Spleen (tissue), 11 donors: ENCODE measurements at regions not wholly inside any gene's neighbourhood (a gene's known extent, or its start where the extent isn't known, plus 50 kb on each side); places are given as distances from the start of the nearest gene placed in this dataset.
"Not testable (repeated sequence)": the region's sequence is repeated elsewhere in the genome, so short reads cannot be mapped to it uniquely, and the experiment has no call there.

Source experiments
- DNase-seq: peaks from one replicate; pipeline ENCODE4 v3.0.0-alpha.2; 2020
- H3K27ac ChIP-seq, 8 donors: fragments of 200-600 bp; sonication (generic) in 7 of 8; 1 replicate in 4 of 8; 2 replicates in 4 of 8; pipeline versions ENCODE4 v1.5.0 to v1.8.0; 2016 to 2021; ENCODE audit warnings: inconsistent platforms in 4 of 8, mild to moderate bottlenecking in 4 of 8, moderate library complexity in 1 of 8
- H3K27me3 ChIP-seq, 7 donors: fragments of 200-600 bp; sonication (generic) in 6 of 7; replicated peaks in 1 of 7; 1 replicate in 4 of 7; 2 replicates in 3 of 7; pipeline versions ENCODE4 v1.5.0 to v1.8.0; 2016 to 2021; ENCODE audit warnings: inconsistent platforms in 3 of 7, mild to moderate bottlenecking in 1 of 7
- H3K36me3 ChIP-seq, 6 donors: fragments of 200-600 bp; sonication (generic) in 5 of 6; 1 replicate in 4 of 6; 2 replicates in 2 of 6; pipeline versions ENCODE4 v1.5.0 to v1.8.0; 2016 to 2021; ENCODE audit warnings: inconsistent platforms in 2 of 6
- H3K4me1 ChIP-seq, 6 donors: fragments of 200-600 bp; sonication (generic) in 5 of 6; 1 replicate in 3 of 6; 2 replicates in 3 of 6; pipeline versions ENCODE4 v1.5.0 to v1.8.0; 2016 to 2021; ENCODE audit warnings: inconsistent platforms in 3 of 6
- H3K4me3 ChIP-seq, 8 donors: fragments of 200-600 bp; sonication (generic) in 7 of 8; 1 replicate in 4 of 8; 2 replicates in 4 of 8; pipeline versions ENCODE4 v1.5.0 to v1.8.0; 2016 to 2021; ENCODE audit warnings: inconsistent platforms in 4 of 8, mild to moderate bottlenecking in 4 of 8, moderate library complexity in 2 of 8
- H3K9me3 ChIP-seq, 8 donors: fragments of 200-600 bp; sonication (generic) in 7 of 8; 1 replicate in 4 of 8; 2 replicates in 4 of 8; pipeline versions ENCODE4 v1.5.0 to v1.8.0; 2016 to 2021; ENCODE audit warnings: inconsistent platforms in 4 of 8
- POLR2A ChIP-seq, 3 donors: fragments of 450-650 bp; IDR thresholded peaks; one replicate each; pipeline ENCODE4 v1.5.1; 2017; ENCODE audit warnings: antibody characterized with exemption in 3 of 3, mild to moderate bottlenecking in 1 of 3
- POLR2AphosphoS5 ChIP-seq, 3 donors: sonication (generic); formaldehyde crosslinking; IDR thresholded peaks; one replicate each; pipeline ENCODE4 v1.5.1; 2017; ENCODE audit warnings: antibody characterized with exemption in 3 of 3
- WGBS, 5 donors: extraction: QIAGEN DNeasy Blood & Tissue Kit in 3 of 5; methylation state at CpG; one replicate each; pipeline versions ENCODE4 v1.1.5 to v1.1.7; 2013 to 2018; 5-methylcytosine and 5-hydroxymethylcytosine counted together
- intact Hi-C: fragments of 100-400 bp; cut with DNase I; formaldehyde crosslinking; loops from one replicate; pipeline ENCODE4 v1.15.0; 2023; ENCODE audit warnings: low total_unique reads
- TF ChIP-seq, protein P1 (sequence below), 11 experiments: fragments of 200-600 bp in 7 of 11; fragments of 450-650 bp in 4 of 11; sonication (generic) in 4 of 11; IDR thresholded peaks in 8 of 11; conservative IDR thresholded peaks in 3 of 11; 1 replicate in 7 of 11; 2 replicates in 4 of 11; pipeline versions ENCODE4 v1.4.0 to v1.8.0; 2016 to 2021; ENCODE audit warnings: antibody characterized with exemption in 11 of 11, inconsistent platforms in 4 of 11, mild to moderate bottlenecking in 1 of 11
- donor health status: healthy with polysubstance abuse.
- donor health status: DM: no; HTN: no; CAD: no; lungs with moderate emphysema.
- donor health status: DM: no; HTN: no; CAD: no.
- donor health status: Bipolar disorder and iron deficiency.
- donor health status: healthy.
- donor health status: DM: no; HTN: no; CAD: no.
- donor health status: DM: yes; HTN: yes; CAD: no.

GRCh38 chr9:30937106-30937505 is 1447.3 kb upstream of the ACO1 start:
- no peak for DNase-seq
- Histone ChIP-seq H3K27ac (no peak overlapping the region), H3K27me3 (no peaks in the 10 kb centered on the region), H3K9me3 (no peaks in the 10 kb centered on the region), H3K36me3 (no peaks in the 10 kb centered on the region), H3K4me1 (no peaks in the 10 kb centered on the region), H3K4me3 (no peak overlapping the region)
- TF ChIP-seq, protein P1, sequence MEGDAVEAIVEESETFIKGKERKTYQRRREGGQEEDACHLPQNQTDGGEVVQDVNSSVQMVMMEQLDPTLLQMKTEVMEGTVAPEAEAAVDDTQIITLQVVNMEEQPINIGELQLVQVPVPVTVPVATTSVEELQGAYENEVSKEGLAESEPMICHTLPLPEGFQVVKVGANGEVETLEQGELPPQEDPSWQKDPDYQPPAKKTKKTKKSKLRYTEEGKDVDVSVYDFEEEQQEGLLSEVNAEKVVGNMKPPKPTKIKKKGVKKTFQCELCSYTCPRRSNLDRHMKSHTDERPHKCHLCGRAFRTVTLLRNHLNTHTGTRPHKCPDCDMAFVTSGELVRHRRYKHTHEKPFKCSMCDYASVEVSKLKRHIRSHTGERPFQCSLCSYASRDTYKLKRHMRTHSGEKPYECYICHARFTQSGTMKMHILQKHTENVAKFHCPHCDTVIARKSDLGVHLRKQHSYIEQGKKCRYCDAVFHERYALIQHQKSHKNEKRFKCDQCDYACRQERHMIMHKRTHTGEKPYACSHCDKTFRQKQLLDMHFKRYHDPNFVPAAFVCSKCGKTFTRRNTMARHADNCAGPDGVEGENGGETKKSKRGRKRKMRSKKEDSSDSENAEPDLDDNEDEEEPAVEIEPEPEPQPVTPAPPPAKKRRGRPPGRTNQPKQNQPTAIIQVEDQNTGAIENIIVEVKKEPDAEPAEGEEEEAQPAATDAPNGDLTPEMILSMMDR (IDR thresholded peaks at IDR 0.05 in 8 of 11, conservative IDR thresholded peaks at IDR 0.05 in 3 of 11): no peak
- no peak for TF ChIP-seq POLR2AphosphoS5 (IDR thresholded peaks at IDR 0.05)
- no peak for TF ChIP-seq POLR2A (IDR thresholded peaks at IDR 0.05)
- intact Hi-C loops: no loop called here
- WGBS, 5 donors: 78 to 87% (median 84%) methylated on average over 4 of the region's 4 CpGs

GRCh38 chr9:30942852-30943251 is 1441.6 kb upstream of the ACO1 start:
- H3K36me3 ChIP-seq, H3K4me1 ChIP-seq, H3K27me3 ChIP-seq, intact Hi-C loops, H3K27ac ChIP-seq, DNase-seq, H3K4me3 ChIP-seq: not testable (repeated sequence)
- H3K9me3 ChIP-seq: peaks cover 0 to 40% (median 22%) of the 10 kb centered on the region in 8 donors
- 87 to 97% (median 91%) methylated on average over 2 of the region's 2 CpGs for WGBS, 5 donors

GRCh38 chr9:30943446-30944224 is 1440.8 kb upstream of the ACO1 start:
- 80 to 92% (median 90%) methylated on average over 18 to 21 of the region's 21 CpGs for WGBS, 5 donors

DNA sequence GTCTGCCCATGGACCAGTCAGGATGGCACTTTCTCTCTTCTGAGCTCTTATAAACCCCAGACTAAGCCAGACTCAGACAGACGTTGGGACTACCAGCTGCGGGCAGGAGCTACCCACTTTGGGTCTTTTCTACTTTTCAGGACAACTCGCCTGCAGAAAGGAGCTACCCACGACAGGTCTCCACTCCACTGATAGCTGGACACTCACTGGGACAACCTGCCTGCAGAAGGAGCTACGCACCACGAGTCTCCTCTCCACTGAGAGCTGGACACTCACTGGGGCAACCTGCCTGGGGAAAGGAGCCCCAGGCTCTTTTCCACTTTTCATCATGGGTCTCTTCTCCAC is 1440.2 kb upstream of the ACO1 start:
- 86 to 96% (median 90%) methylated on average over 6 of the region's 6 CpGs for WGBS, 5 donors
- Histone ChIP-seq H3K4me1 (no peaks in the 10 kb centered on the region), H3K4me3 (no peak overlapping the region), H3K9me3 (peaks cover 0 to 51% (median 35%) of the 10 kb centered on the region in 8 donors), H3K36me3 (no peaks in the 10 kb centered on the region), H3K27ac (no peak overlapping the region), H3K27me3 (no peaks in the 10 kb centered on the region)
- DNase-seq: peak; percentile 51
- TF ChIP-seq POLR2A (IDR thresholded peaks at IDR 0.05) (no peak), POLR2AphosphoS5 (IDR thresholded peaks at IDR 0.05) (no peak)
- TF ChIP-seq, protein P1 (IDR thresholded peaks at IDR 0.05 in 8 of 11, conservative IDR thresholded peaks at IDR 0.05 in 3 of 11): no peak
- intact Hi-C loops: no loop called here

More at GRCh38 chr9:30943446-30944224, 1440.8 kb upstream of the ACO1 start:
- peak; percentile 73 for DNase-seq
- no peak overlapping the region for H3K27ac ChIP-seq
- H3K9me3 ChIP-seq: peaks cover 0 to 46% (median 30%) of the 10 kb centered on the region in 8 donors
- TF ChIP-seq, protein P1 (IDR thresholded peaks at IDR 0.05 in 8 of 11, conservative IDR thresholded peaks at IDR 0.05 in 3 of 11): no peak
- TF ChIP-seq POLR2AphosphoS5 (IDR thresholded peaks at IDR 0.05) (no peak), POLR2A (IDR thresholded peaks at IDR 0.05) (no peak)
- no peaks in the 10 kb centered on the region for H3K36me3 ChIP-seq
- H3K4me1 ChIP-seq: no peaks in the 10 kb centered on the region
- no peak overlapping the region for H3K4me3 ChIP-seq
- H3K27me3 ChIP-seq: no peaks in the 10 kb centered on the region
- intact Hi-C loops: no loop called here
